Activated naive CD8-positive, alpha-beta T cell treated with anti-CD3 and anti-CD28 coated beads for 36 hours (primary cell): ENCODE measurements at regions not wholly inside any gene's neighbourhood (a gene's known extent, or its start where the extent isn't known, plus 50 kb on each side); places are given as distances from the start of the nearest gene placed in this dataset.

Source experiments
- DNase-seq: peaks from one replicate; pipeline ENCODE4 v3.0.0; 2021
- H3K27ac Mint-ChIP-seq: one replicate; pipeline ENCODE4 v1.8.0; 2022; ENCODE audit warnings: mild to moderate bottlenecking, moderate library complexity, mixed read lengths
- H3K27me3 Mint-ChIP-seq: one replicate; pipeline ENCODE4 v1.8.0; 2022; ENCODE audit warnings: mild to moderate bottlenecking, mixed read lengths
- H3K36me3 Mint-ChIP-seq: one replicate; pipeline ENCODE4 v1.8.0; 2021; ENCODE audit warnings: mild to moderate bottlenecking, mixed read lengths
- H3K4me1 Mint-ChIP-seq: one replicate; pipeline ENCODE4 v1.8.0; 2021; ENCODE audit warnings: mixed read lengths
- H3K4me3 Mint-ChIP-seq: one replicate; pipeline ENCODE4 v1.8.0; 2022; ENCODE audit warnings: mild to moderate bottlenecking, moderate library complexity, mixed read lengths
- H3K9me3 Mint-ChIP-seq: one replicate; pipeline ENCODE4 v1.8.0; 2022; ENCODE audit warnings: mixed read lengths

- Mint-ChIP-seq H3K4me1 (no peaks in the 10 kb centered on the region), H3K4me3 (no peak overlapping the region), H3K27me3 (no peaks in the 10 kb centered on the region), H3K36me3 (no peaks in the 10 kb centered on the region), H3K27ac (no peak overlapping the region), H3K9me3 (peaks cover 4% of the 10 kb centered on the region)
- DNase-seq, result no peak
Measured at GRCh38 chr15:97023488-97023844, 693.0 kb downstream of the NR2F2 start.

GRCh38 chr15:97026781-97027180 lies 696.3 kb downstream of the NR2F2 start:
- Mint-ChIP-seq H3K4me3 (no peak overlapping the region), H3K27ac (no peak overlapping the region), H3K27me3 (peaks cover 4% of the 10 kb centered on the region), H3K9me3 (peaks cover 9% of the 10 kb centered on the region), H3K4me1 (no peaks in the 10 kb centered on the region), H3K36me3 (no peaks in the 10 kb centered on the region)
- DNase-seq, result no peak

GRCh38 chr15:97027772-97028171 lies 697.3 kb downstream of the NR2F2 start:
- Mint-ChIP-seq H3K4me1 (no peaks in the 10 kb centered on the region), H3K27ac (no peak overlapping the region), H3K4me3 (no peak overlapping the region), H3K27me3 (peaks cover 4% of the 10 kb centered on the region), H3K36me3 (no peaks in the 10 kb centered on the region), H3K9me3 (peaks cover 10% of the 10 kb centered on the region)
- DNase-seq, result no peak

GRCh38 chr15:97030251-97030650 lies 699.8 kb downstream of the NR2F2 start:
- Mint-ChIP-seq H3K27ac (no peak overlapping the region), H3K4me1 (no peaks in the 10 kb centered on the region), H3K4me3 (no peak overlapping the region), H3K36me3 (no peaks in the 10 kb centered on the region), H3K27me3 (peaks cover 4% of the 10 kb centered on the region), H3K9me3 (peaks cover 11% of the 10 kb centered on the region)
- no peak for DNase-seq

- H3K27me3 Mint-ChIP-seq, result no peaks in the 10 kb centered on the region
- H3K9me3 Mint-ChIP-seq, result peaks cover 4% of the 10 kb centered on the region
- H3K36me3 Mint-ChIP-seq, result no peaks in the 10 kb centered on the region
- H3K4me3 Mint-ChIP-seq, result no peak overlapping the region
- H3K4me1 Mint-ChIP-seq, result no peaks in the 10 kb centered on the region
- no peak for DNase-seq
- no peak overlapping the region for H3K27ac Mint-ChIP-seq
Measured at GRCh38 chr15:97036301-97036700, 705.8 kb downstream of the NR2F2 start.

- H3K9me3 Mint-ChIP-seq, result peaks cover 2% of the 10 kb centered on the region
- no peak overlapping the region for H3K27ac Mint-ChIP-seq
- H3K36me3 Mint-ChIP-seq, result no peaks in the 10 kb centered on the region
- H3K4me3 Mint-ChIP-seq, result no peak overlapping the region
- no peak for DNase-seq
- H3K4me1 Mint-ChIP-seq, result no peaks in the 10 kb centered on the region
- no peaks in the 10 kb centered on the region for H3K27me3 Mint-ChIP-seq
Measured at GRCh38 chr15:97037080-97037479, 706.6 kb downstream of the NR2F2 start.

GRCh38 chr15:97045666-97046421 lies 715.3 kb downstream of the NR2F2 start:
- no peaks in the 10 kb centered on the region for H3K9me3 Mint-ChIP-seq
- no peaks in the 10 kb centered on the region for H3K27me3 Mint-ChIP-seq
- H3K4me1 Mint-ChIP-seq, result no peaks in the 10 kb centered on the region
- DNase-seq, result no peak
- H3K27ac Mint-ChIP-seq, result no peak overlapping the region
- H3K4me3 Mint-ChIP-seq, result no peak overlapping the region
- no peaks in the 10 kb centered on the region for H3K36me3 Mint-ChIP-seq

- Mint-ChIP-seq H3K27me3 (no peaks in the 10 kb centered on the region), H3K4me1 (no peaks in the 10 kb centered on the region), H3K27ac (no peak overlapping the region), H3K4me3 (no peak overlapping the region), H3K36me3 (no peaks in the 10 kb centered on the region), H3K9me3 (no peaks in the 10 kb centered on the region)
- no peak for DNase-seq
Measured at GRCh38 chr15:97052513-97052912, 722.0 kb downstream of the NR2F2 start.

GRCh38 chr15:97053635-97054034 lies 723.1 kb downstream of the NR2F2 start:
- Mint-ChIP-seq H3K27ac (no peak overlapping the region), H3K27me3 (no peaks in the 10 kb centered on the region), H3K4me1 (no peaks in the 10 kb centered on the region), H3K4me3 (no peak overlapping the region), H3K36me3 (no peaks in the 10 kb centered on the region), H3K9me3 (no peaks in the 10 kb centered on the region)
- DNase-seq, result no peak

GRCh38 chr15:97057503-97057902 lies 727.0 kb downstream of the NR2F2 start:
- no peak for DNase-seq
- no peak overlapping the region for H3K27ac Mint-ChIP-seq

GRCh38 chr15:97059281-97059680 lies 728.8 kb downstream of the NR2F2 start:
- Mint-ChIP-seq H3K4me1 (no peaks in the 10 kb centered on the region), H3K27ac (no peak overlapping the region), H3K36me3 (no peaks in the 10 kb centered on the region)

More at GRCh38 chr15:97057503-97057902, 727.0 kb downstream of the NR2F2 start:
- H3K9me3 Mint-ChIP-seq, result no peaks in the 10 kb centered on the region
- H3K36me3 Mint-ChIP-seq, result no peaks in the 10 kb centered on the region
- H3K27me3 Mint-ChIP-seq, result no peaks in the 10 kb centered on the region
- no peak overlapping the region for H3K4me3 Mint-ChIP-seq
- H3K4me1 Mint-ChIP-seq, result no peaks in the 10 kb centered on the region

GRCh38 chr15:97061392-97061791 lies 730.9 kb downstream of the NR2F2 start:
- no peak for DNase-seq
- Mint-ChIP-seq H3K9me3 (no peaks in the 10 kb centered on the region), H3K27ac (no peak overlapping the region), H3K27me3 (no peaks in the 10 kb centered on the region), H3K4me3 (no peak overlapping the region), H3K4me1 (no peaks in the 10 kb centered on the region), H3K36me3 (no peaks in the 10 kb centered on the region)

More at GRCh38 chr15:97059281-97059680, 728.8 kb downstream of the NR2F2 start:
- no peak overlapping the region for H3K4me3 Mint-ChIP-seq
- H3K27me3 Mint-ChIP-seq, result no peaks in the 10 kb centered on the region
- no peaks in the 10 kb centered on the region for H3K9me3 Mint-ChIP-seq
- DNase-seq, result no peak

GRCh38 chr15:97071668-97072067 lies 741.2 kb downstream of the NR2F2 start:
- Mint-ChIP-seq H3K9me3 (peaks cover 7% of the 10 kb centered on the region), H3K27me3 (peaks cover 7% of the 10 kb centered on the region), H3K36me3 (no peaks in the 10 kb centered on the region), H3K4me3 (no peak overlapping the region), H3K4me1 (no peaks in the 10 kb centered on the region), H3K27ac (no peak overlapping the region)
- DNase-seq, result no peak

- no peak for DNase-seq
- Mint-ChIP-seq H3K4me1 (no peaks in the 10 kb centered on the region), H3K27ac (no peak overlapping the region), H3K9me3 (peaks cover 7% of the 10 kb centered on the region), H3K36me3 (no peaks in the 10 kb centered on the region), H3K27me3 (peaks cover 7% of the 10 kb centered on the region), H3K4me3 (no peak overlapping the region)
Measured at GRCh38 chr15:97072545-97072944, 742.0 kb downstream of the NR2F2 start.

GRCh38 chr15:97076011-97076410 lies 745.5 kb downstream of the NR2F2 start:
- H3K4me1 Mint-ChIP-seq, result no peaks in the 10 kb centered on the region
- H3K4me3 Mint-ChIP-seq, result no peak overlapping the region
- H3K27ac Mint-ChIP-seq, result no peak overlapping the region
- peaks cover 7% of the 10 kb centered on the region for H3K27me3 Mint-ChIP-seq
- H3K9me3 Mint-ChIP-seq, result peaks cover 7% of the 10 kb centered on the region
- H3K36me3 Mint-ChIP-seq, result no peaks in the 10 kb centered on the region
- no peak for DNase-seq

- Mint-ChIP-seq H3K36me3 (no peaks in the 10 kb centered on the region), H3K27me3 (peaks cover under 1% of the 10 kb centered on the region), H3K4me1 (no peaks in the 10 kb centered on the region)
Measured at GRCh38 chr15:97077975-97078374, 747.5 kb downstream of the NR2F2 start.

More at GRCh38 chr15:97077975-97078374, 747.5 kb downstream of the NR2F2 start:
- Mint-ChIP-seq H3K27ac (no peak overlapping the region), H3K9me3 (peaks cover 7% of the 10 kb centered on the region), H3K4me3 (no peak overlapping the region)
- no peak for DNase-seq
